Prostate gland (tissue), 2 donors: ENCODE measurements at regions not wholly inside any gene's neighbourhood (a gene's known extent, or its start where the extent isn't known, plus 50 kb on each side); places are given as distances from the start of the nearest gene placed in this dataset.

Experiments used
- DNase-seq: peaks from one replicate; pipeline ENCODE4 v3.0.0-alpha.2; 2019; ENCODE audit warnings: low spot score
- H3K27ac ChIP-seq, 2 donors: fragments of 200-600 bp; sonication (generic); 2 replicates each; pipeline ENCODE4 v1.5.1; 2017 to 2019
- H3K27me3 ChIP-seq: fragments of 200-600 bp; sonication (generic); replicated peaks from 2 replicates; pipeline ENCODE4 v1.5.1; 2019; ENCODE audit not compliant: insufficient read depth
- H3K36me3 ChIP-seq, 2 donors: fragments of 200-600 bp; sonication (generic); 1 replicate in 1 of 2; 2 replicates in 1 of 2; pipeline versions ENCODE4 v1.5.1 to v1.8.1; 2017 to 2019
- H3K4me1 ChIP-seq: fragments of 200-600 bp; sonication (generic); replicated peaks from 2 replicates; pipeline ENCODE4 v1.5.1; 2019
- H3K4me3 ChIP-seq, 2 donors: fragments of 200-600 bp; sonication (generic); 2 replicates each; pipeline ENCODE4 v1.5.1; 2017 to 2019
- H3K9me3 ChIP-seq: fragments of 200-600 bp; sonication (generic); 2 replicates; pipeline ENCODE4 v1.5.1; 2017
- POLR2A ChIP-seq: fragments of 450-650 bp; IDR thresholded peaks from one replicate; pipeline ENCODE4 v1.6.1; 2016; ENCODE audit warnings: antibody characterized with exemption, mild to moderate bottlenecking
- POLR2AphosphoS5 ChIP-seq: sonication (generic); formaldehyde crosslinking; IDR thresholded peaks from one replicate; pipeline ENCODE4 v1.6.1; 2017; ENCODE audit warnings: antibody characterized with exemption
- WGBS: methylation state at CpG from one replicate; pipeline ENCODE4 v1.1.5; 2018; 5-methylcytosine and 5-hydroxymethylcytosine counted together
- intact Hi-C: fragments of 100-400 bp; cut with DNase I; formaldehyde crosslinking; loops from one replicate; pipeline ENCODE4 v1.14.2; 2022
- TF ChIP-seq, protein P1 (sequence below), 4 experiments: fragments of 200-600 bp in 2 of 4; fragments of 450-650 bp in 2 of 4; sonication (generic) in 2 of 4; IDR thresholded peaks; 1 replicate in 3 of 4; 2 replicates in 1 of 4; pipeline ENCODE4 v1.5.1; 2016 to 2019; ENCODE audit warnings: antibody characterized with exemption in 4 of 4, mild to moderate bottlenecking in 2 of 4, moderate library complexity in 2 of 4

GRCh38 chr12:66836623-66837310, 157.9 kb upstream of the GRIP1 start:
- intact Hi-C loops, result no loop called here
- 0% methylated on average over 1 of the region's 1 CpG for WGBS
- no peak for TF ChIP-seq POLR2AphosphoS5
- TF ChIP-seq, protein P1, sequence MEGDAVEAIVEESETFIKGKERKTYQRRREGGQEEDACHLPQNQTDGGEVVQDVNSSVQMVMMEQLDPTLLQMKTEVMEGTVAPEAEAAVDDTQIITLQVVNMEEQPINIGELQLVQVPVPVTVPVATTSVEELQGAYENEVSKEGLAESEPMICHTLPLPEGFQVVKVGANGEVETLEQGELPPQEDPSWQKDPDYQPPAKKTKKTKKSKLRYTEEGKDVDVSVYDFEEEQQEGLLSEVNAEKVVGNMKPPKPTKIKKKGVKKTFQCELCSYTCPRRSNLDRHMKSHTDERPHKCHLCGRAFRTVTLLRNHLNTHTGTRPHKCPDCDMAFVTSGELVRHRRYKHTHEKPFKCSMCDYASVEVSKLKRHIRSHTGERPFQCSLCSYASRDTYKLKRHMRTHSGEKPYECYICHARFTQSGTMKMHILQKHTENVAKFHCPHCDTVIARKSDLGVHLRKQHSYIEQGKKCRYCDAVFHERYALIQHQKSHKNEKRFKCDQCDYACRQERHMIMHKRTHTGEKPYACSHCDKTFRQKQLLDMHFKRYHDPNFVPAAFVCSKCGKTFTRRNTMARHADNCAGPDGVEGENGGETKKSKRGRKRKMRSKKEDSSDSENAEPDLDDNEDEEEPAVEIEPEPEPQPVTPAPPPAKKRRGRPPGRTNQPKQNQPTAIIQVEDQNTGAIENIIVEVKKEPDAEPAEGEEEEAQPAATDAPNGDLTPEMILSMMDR (IDR thresholded peaks at IDR 0.05), result no peak
- no peak for TF ChIP-seq POLR2A
- Histone ChIP-seq H3K9me3 (no peaks in the 10 kb centered on the region), H3K27me3 (no peaks in the 10 kb centered on the region), H3K36me3 (no peaks in the 10 kb centered on the region), H3K4me1 (no peaks in the 10 kb centered on the region), H3K4me3 (no peak overlapping the region), H3K27ac (no peak overlapping the region)
- DNase-seq, result no peak

DNA sequence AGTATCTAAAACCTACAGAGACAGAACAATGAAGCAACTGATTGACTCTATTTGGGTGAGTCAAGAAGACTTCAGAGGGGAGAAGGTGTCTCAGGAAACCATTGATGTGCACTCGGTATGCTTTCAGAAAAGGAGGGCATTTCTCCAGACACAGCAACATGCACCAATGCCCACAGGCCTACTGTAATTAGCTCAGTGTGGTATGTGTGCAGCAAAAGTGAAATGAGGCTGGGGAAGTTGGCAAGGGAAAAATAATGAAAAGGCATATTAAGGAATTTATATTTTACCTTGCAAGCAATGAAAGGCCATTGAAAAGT, 158.4 kb upstream of the GRIP1 start:
- no peaks in the 10 kb centered on the region for H3K27me3 ChIP-seq
- TF ChIP-seq POLR2AphosphoS5 (no peak), POLR2A (no peak)
- TF ChIP-seq, protein P1 (IDR thresholded peaks at IDR 0.05), result no peak
- H3K4me3 ChIP-seq, result no peak overlapping the region
- DNase-seq, result no peak
- no peaks in the 10 kb centered on the region for H3K36me3 ChIP-seq
- H3K9me3 ChIP-seq, result no peaks in the 10 kb centered on the region
- 74% methylated on average over 1 of the region's 1 CpG for WGBS
- no peaks in the 10 kb centered on the region for H3K4me1 ChIP-seq
- H3K27ac ChIP-seq, result no peak overlapping the region
- intact Hi-C loops, result no loop called here

- Histone ChIP-seq H3K36me3 (no peaks in the 10 kb centered on the region), H3K4me3 (no peak overlapping the region), H3K27ac (no peak overlapping the region), H3K4me1 (no peaks in the 10 kb centered on the region), H3K9me3 (no peaks in the 10 kb centered on the region), H3K27me3 (no peaks in the 10 kb centered on the region)
- TF ChIP-seq, protein P1 (IDR thresholded peaks at IDR 0.05), result no peak
- TF ChIP-seq POLR2A (no peak), POLR2AphosphoS5 (no peak)
- intact Hi-C loops, result no loop called here
- 46% methylated on average over 4 of the region's 4 CpGs for WGBS
- no peak for DNase-seq
These were observed 159.5 kb upstream of the GRIP1 start for GRCh38 chr12:66838366-66838765.

GRCh38 chr12:66848967-66849366, 170.1 kb upstream of the GRIP1 start:
- Histone ChIP-seq H3K36me3 (no peaks in the 10 kb centered on the region), H3K4me1 (no peaks in the 10 kb centered on the region), H3K27me3 (no peaks in the 10 kb centered on the region), H3K4me3 (no peak overlapping the region), H3K9me3 (no peaks in the 10 kb centered on the region), H3K27ac (no peak overlapping the region)
- intact Hi-C loops, result no loop called here
- DNase-seq, result no peak
- 91% methylated on average over 2 of the region's 2 CpGs for WGBS
- TF ChIP-seq POLR2A (no peak), POLR2AphosphoS5 (no peak)
- TF ChIP-seq, protein P1 (IDR thresholded peaks at IDR 0.05), result no peak

- TF ChIP-seq POLR2A (no peak), POLR2AphosphoS5 (no peak)
- TF ChIP-seq, protein P1 (IDR thresholded peaks at IDR 0.05), result no peak
- Histone ChIP-seq H3K36me3 (no peaks in the 10 kb centered on the region), H3K27me3 (no peaks in the 10 kb centered on the region), H3K4me1 (no peaks in the 10 kb centered on the region), H3K4me3 (no peak overlapping the region), H3K27ac (no peak overlapping the region), H3K9me3 (no peaks in the 10 kb centered on the region)
- intact Hi-C loops, result no loop called here
- no peak for DNase-seq
- 79% methylated on average over 5 of the region's 5 CpGs for WGBS
These were observed 172.3 kb upstream of the GRIP1 start for GRCh38 chr12:66851134-66851533.
